ENCODE measurements at regions not wholly inside any gene's neighbourhood (a gene's known extent, or its start where the extent isn't known, plus 50 kb on each side); places are given as distances from the start of the nearest gene placed in this dataset.

- H2AFZ ChIP-seq (replicated peaks; ENCODE audit: low read length, poor library complexity): no peak overlapping the region
- WGBS, 2 experiments (ENCODE audit: extremely low coverage in 2 of 2, insufficient read length in 1 of 2): 100% methylated on average over 1 of the region's 10 CpGs; no CpG with 5 or more reads in 1 of the 2 experiments
Measured at GRCh38 chr11:27234043-27234668, 128.9 kb downstream of the CCDC34 start.

More at GRCh38 chr11:27234043-27234668, 128.9 kb downstream of the CCDC34 start:
- Histone ChIP-seq H3K27ac (ENCODE audit: insufficient read depth, low read length) (no peak overlapping the region), H4K8ac (ENCODE audit: low read depth in 2 of 2, low read length in 2 of 2) (no peak overlapping the region), H3K4me2 (ENCODE audit: low read depth, low read length) (peak overlapping the region; percentile 37; the same call in 1 of the 2 replicates), H4K20me1 (ENCODE audit: insufficient read depth, low read length) (no peaks in the 10 kb centered on the region), H3K23ac (ENCODE audit: low read depth, low read length) (no peak overlapping the region), H3K27me3 (ENCODE audit: control insufficient read depth, insufficient read depth, low read length) (peaks cover 3% of the 10 kb centered on the region; the same call in 1 of the 2 replicates), H2AK5ac (ENCODE audit: low read depth, low read length) (peak overlapping the region; percentile 42; the same call in 1 of the 2 replicates), H3K14ac (replicated peaks; ENCODE audit: low read depth, low read length) (no peak overlapping the region), H2BK120ac (ENCODE audit: low read depth, low read length) (no peak overlapping the region), H3K9ac (ENCODE audit: low read depth, low read length) (no peak overlapping the region), H2BK15ac (ENCODE audit: low read depth, low read length) (peak overlapping the region; percentile 14; the same call in 1 of the 3 replicates), H3K56ac (ENCODE audit: extremely low read depth, insufficient read depth, low read length) (no peak overlapping the region), H3K18ac (ENCODE audit: low read depth, low read length) (no peak overlapping the region), H4K91ac (ENCODE audit: insufficient read depth, low read depth, low read length) (no peak overlapping the region), H3K9me3 (ENCODE audit: control insufficient read depth, insufficient read depth, low read length) (no peaks in the 10 kb centered on the region), H3K9me1 (ENCODE audit: insufficient read depth, low read length) (0 out of 2 replicates have a peak, but pooled peaks cover 4% of the 10 kb centered on the region), H3K36me3 (ENCODE audit: control insufficient read depth, insufficient read depth, low read length) (no peaks in the 10 kb centered on the region), H2BK20ac (ENCODE audit: low read depth, low read length) (no peak overlapping the region; the same call in 1 of the 2 replicates), H3K4me1 (ENCODE audit: control insufficient read depth, insufficient read depth, low read length) (peaks cover 9% of the 10 kb centered on the region), H3K79me1 (ENCODE audit: low read depth in 1 of 2, low read length in 2 of 2) (no peaks in the 10 kb centered on the region), H2BK5ac (ENCODE audit: low read depth, low read length, poor library complexity, severe bottlenecking) (no peak overlapping the region), H4K5ac (ENCODE audit: low read depth, low read length) (no peak overlapping the region), H2AK9ac (replicated peaks; ENCODE audit: low read depth, low read length, poor library complexity) (peak overlapping the region; percentile 12), H3K4me3 (ENCODE audit: insufficient read depth, low read depth, low read length) (no peak overlapping the region), H3K4ac (ENCODE audit: low read depth, low read length) (no peak overlapping the region)
- in situ Hi-C loops (cut with MboI; ENCODE audit: low sequenced_read_pairs) (no loop called here), intact Hi-C loops (cut with micrococcal nuclease) (no loop called here), dilution Hi-C loops (cut with HindIII; ENCODE audit: low sequenced_read_pairs, unreplicated experiment) (no loop called here)
- ChIA-PET POLR2A (ENCODE audit: unreplicated experiment) (no interaction called here), CTCF (interaction anchor here (0.6 kb wide), 1 partner anchor 44 kb away, joined by 3 read pairs; no protein-coding TSS in a partner anchor)
- ATAC-seq (ENCODE audit: low read depth) (peak; percentile 97), DNase-seq (peak; percentile 94)
- no TSS peak for BruUV-seq (replicated peaks)
- TF ChIP-seq FOS (IDR thresholded peaks at IDR 0.05; ENCODE audit: low read depth, low read length): peak; percentile 85
- TF ChIP-seq BHLHE40 (IDR thresholded peaks at IDR 0.05; ENCODE audit: low read depth, low read length): peak; percentile 79
- peak; percentile 64 for TF ChIP-seq CEBPB (IDR thresholded peaks at IDR 0.05; ENCODE audit: low read depth, low read length)
- TF ChIP-seq USF2 (IDR thresholded peaks at IDR 0.05; ENCODE audit: low read depth, low read length): no peak
- peak; percentile 27; the same call in 1 of the 2 replicates for TF ChIP-seq RAD21 (IDR thresholded peaks at IDR 0.05; ENCODE audit: low read length)
- peak; percentile 27; the same call in 1 of the 2 replicates for TF ChIP-seq CTCF (conservative IDR thresholded peaks at IDR 0.05; ENCODE audit: low read depth, low read length)
- TF ChIP-seq CHD1 (IDR thresholded peaks at IDR 0.05; ENCODE audit: low read depth, low read length): no peak
- peak; percentile 48; the same call in 1 of the 2 replicates for TF ChIP-seq MXI1 (IDR thresholded peaks at IDR 0.05; ENCODE audit: borderline replicate concordance, low read depth, low read length)
